HG03135 (cell line): ENCODE measurements at regions not wholly inside any gene's neighbourhood (a gene's known extent, or its start where the extent isn't known, plus 50 kb on each side); places are given as distances from the start of the nearest gene placed in this dataset.

Experiments
- ATAC-seq: cut with Tn5 transposase; IDR thresholded peaks from one replicate; pipeline ENCODE4 v1.9.1; 2021; ENCODE audit warnings: mild to moderate bottlenecking, moderate library complexity; ENCODE audit not compliant: unreplicated experiment

GRCh38 chr7:25314094-25314730 lies 85.9 kb upstream of the NPVF start:
- no peak for ATAC-seq

DNA sequence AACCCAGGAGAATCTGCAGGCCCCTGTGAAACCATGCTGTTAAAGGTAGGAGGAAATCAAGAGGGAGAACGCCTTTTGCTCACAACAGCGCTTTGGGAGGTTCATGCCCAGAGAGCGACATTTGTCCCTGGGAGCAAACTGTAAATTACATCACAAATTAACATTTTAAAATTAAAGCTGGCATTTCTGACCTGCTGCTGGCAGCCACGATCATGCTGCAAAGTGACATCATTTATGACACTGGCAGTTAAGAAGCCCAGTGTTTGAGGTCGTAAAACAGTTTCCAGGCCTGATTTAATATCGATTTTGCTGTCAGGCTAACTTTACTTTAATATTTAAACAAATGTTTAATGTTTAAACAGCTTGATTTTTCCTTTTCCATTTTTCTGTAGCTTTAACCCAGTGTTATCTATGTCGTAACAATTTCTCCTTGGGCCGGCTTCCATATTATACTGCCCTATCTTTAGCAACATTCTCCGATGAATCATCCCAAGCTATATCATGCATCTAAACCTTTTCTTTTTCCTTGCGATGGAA lies 86.5 kb upstream of the NPVF start:
- ATAC-seq, result no peak

- no peak for ATAC-seq
These were observed 88.1 kb upstream of the NPVF start for GRCh38 chr7:25316366-25316765.

DNA sequence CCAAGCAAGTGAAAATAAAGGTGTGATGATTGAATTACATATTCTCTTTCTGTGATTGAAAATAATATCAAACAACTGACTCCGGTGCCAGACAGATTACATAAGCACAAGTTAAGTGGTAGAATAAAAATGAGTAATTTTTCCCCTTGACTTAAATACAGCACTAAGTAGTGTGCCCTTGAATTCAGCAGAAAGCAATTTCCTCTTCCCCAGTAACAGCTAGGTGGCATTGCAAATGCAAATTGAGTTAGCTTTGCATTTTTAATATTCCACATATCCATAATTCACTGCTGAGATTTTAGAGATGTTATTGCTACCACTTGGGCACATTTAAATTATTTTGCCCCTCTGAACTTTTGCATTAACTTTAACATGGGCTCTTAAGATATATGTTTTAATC lies 89.8 kb upstream of the NPVF start:
- no peak for ATAC-seq

- ATAC-seq, result no peak
These were observed 91.4 kb upstream of the NPVF start for GRCh38 chr7:25319707-25320106.

- ATAC-seq, result no peak
These were observed 92.5 kb upstream of the NPVF start for GRCh38 chr7:25320791-25321190.

GRCh38 chr7:25321424-25321823 lies 93.1 kb upstream of the NPVF start:
- no peak for ATAC-seq

- ATAC-seq, result no peak
These were observed 94.2 kb upstream of the NPVF start for GRCh38 chr7:25322473-25322872.

GRCh38 chr7:25325186-25325757 lies 97.0 kb upstream of the NPVF start:
- ATAC-seq, result no peak

GRCh38 chr7:25326501-25327156 lies 98.3 kb upstream of the NPVF start:
- no peak for ATAC-seq

DNA sequence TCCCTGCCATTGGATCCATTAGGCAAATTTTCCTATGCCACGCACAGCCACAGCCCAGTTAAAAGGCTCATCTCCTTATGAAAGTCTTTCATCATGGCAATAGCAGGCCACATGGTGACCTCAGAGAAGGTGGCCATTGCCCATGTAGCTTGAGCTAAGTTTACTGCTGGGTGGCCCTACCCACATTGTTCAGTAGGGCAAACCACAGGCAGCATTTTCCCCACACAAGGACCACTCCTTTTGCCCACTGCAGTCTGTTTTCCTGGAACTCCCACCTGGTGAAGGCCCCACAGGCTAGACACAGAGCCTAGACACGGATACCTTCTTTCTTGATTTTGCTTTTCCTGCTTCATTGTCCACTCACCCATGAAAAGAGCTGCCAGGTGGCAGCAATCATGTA lies 101.5 kb upstream of the NPVF start:
- ATAC-seq, result no peak

DNA sequence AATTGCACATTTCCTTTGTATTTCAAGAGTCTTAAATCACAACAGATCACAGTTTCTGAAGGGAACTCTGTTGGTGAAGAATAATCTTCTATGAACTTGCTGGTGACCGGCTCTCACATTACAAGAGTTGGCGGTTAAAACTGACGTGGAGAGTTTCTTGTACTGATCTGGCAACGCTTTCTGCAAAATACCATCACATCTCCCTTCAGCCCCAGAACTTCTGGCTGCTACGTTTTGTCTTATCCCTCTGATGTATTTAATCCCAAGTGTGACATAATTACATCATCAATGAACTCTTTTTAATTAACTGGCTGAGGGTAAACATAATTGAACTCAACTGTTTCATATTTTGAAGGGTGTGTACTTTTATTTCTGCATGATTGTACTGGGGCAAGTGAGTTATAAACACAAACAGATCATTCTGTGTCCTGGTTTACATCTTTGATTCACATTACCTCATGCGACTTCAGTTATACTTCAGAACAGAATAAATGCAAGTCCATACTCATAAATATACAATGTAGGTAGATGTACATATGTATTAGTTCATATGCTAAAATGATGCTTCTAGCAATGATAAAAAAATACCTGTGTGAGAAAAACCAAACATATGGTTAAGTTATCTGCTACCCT lies 105.1 kb upstream of the NPVF start:
- no peak for ATAC-seq

GRCh38 chr7:25347360-25348066 lies 119.2 kb upstream of the NPVF start:
- ATAC-seq, result no peak

- no peak for ATAC-seq
These were observed 119.8 kb upstream of the NPVF start for GRCh38 chr7:25348104-25348503.

GRCh38 chr7:25349283-25350017 lies 121.2 kb upstream of the NPVF start:
- ATAC-seq, result no peak

DNA sequence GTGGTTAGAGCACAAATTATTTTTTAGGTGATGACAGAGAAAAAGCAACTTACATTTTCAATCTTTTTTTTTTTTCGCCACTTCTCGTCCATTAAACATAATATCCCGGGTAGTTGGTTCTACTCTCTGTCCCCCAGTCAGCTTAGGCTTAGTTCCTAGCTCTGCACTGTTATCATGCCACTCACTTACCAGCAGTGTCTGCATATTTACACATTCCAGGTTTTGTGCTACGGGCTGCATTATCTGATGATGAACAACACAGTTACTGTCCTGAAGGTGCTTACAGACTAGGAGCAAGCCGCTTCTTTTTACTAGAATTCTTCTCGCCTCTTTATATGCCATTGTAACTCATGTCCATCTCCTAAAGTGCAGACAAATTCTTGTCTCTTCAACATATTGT lies 121.8 kb upstream of the NPVF start:
- ATAC-seq, result no peak

DNA sequence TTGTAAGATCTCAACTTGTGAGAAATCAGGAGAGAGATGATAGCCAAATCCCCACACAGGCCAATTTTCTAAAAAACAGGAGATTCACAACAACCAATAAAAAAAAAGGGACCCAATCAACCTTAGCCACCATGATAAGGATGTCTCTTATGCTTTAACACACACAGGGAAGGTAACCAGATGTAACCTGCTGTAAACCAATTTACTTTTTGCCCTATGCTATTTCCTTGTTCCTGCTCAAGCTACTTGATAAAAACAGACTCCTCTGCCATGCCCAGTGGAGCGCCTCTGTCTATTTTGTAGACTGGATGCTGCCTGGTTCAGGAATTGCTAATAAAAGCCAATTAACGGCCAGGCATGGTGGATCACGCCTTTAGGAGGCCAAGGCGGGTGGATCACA lies 123.5 kb upstream of the NPVF start:
- ATAC-seq, result no peak

- no peak for ATAC-seq
These were observed 124.9 kb upstream of the NPVF start for GRCh38 chr7:25353196-25353595.

DNA sequence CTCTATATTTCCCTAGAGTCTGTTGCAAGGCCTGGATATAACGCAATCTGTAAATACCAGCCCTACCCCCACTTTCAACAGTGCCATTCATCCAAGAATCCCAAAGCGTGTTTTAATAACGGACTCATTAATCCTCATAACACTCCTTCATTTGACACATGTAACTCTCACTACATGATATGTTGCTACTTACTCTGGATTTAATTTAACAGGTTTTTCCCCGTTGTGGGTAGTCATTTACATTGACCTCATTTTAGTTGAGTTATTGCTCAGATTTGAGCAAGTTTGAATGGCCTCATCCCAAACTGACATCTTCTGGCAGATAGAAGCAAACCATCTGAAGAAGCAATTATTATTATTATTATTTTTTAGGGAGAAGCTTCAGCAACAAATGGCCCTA lies 125.4 kb upstream of the NPVF start:
- ATAC-seq, result no peak

GRCh38 chr7:25356534-25357151 lies 128.4 kb upstream of the NPVF start:
- ATAC-seq, result no peak
